ENCODE measurements at regions not wholly inside any gene's neighbourhood (a gene's known extent, or its start where the extent isn't known, plus 50 kb on each side); places are given as distances from the start of the nearest gene placed in this dataset.

DNA sequence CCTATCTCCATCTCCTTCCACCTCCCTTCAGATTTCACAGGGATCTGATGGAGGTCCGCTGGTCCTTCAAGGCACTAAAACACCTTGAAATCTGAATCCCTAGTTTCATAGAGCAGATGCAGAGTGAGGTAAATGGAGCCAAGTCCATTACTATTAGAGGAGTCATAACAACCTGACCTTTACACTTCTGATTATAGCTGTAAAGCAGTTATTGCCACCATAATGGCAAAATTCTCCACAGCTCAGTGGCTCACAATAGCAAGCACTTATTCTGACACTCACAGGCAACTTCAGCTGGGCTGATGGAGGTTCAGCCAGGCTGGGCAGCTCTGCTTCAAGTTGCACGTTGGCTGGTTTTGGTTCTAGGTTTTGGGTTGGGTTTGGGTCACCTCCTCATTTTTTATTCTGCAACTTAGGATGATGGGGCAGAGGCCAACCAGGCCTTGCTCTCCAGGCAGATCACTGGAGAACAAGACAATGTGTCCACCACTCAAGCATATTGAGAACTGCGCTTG is 51.4 kb upstream of the LRAT start:
- H3K27ac ChIP-seq (ENCODE audit: low read length): no peak overlapping the region
- H3K9me3 ChIP-seq (ENCODE audit: control insufficient read depth, insufficient read depth, low read depth, low read length): no peaks in the 10 kb centered on the region
- BruUV-seq (replicated peaks): no TSS peak
- H3K4me1 ChIP-seq (ENCODE audit: control insufficient read depth, insufficient read depth, low read length): no peaks in the 10 kb centered on the region
- ChIA-PET POLR2A (no interaction called here), CTCF (no interaction called here)
- in situ Hi-C loops (cut with HindIII; ENCODE audit: low pct_unique_long_range_greater_than_20kb, low sequenced_read_pairs) (no loop called here), intact Hi-C loops (cut with micrococcal nuclease; ENCODE audit: unreplicated experiment) (no loop called here)
- TF ChIP-seq, protein P1, sequence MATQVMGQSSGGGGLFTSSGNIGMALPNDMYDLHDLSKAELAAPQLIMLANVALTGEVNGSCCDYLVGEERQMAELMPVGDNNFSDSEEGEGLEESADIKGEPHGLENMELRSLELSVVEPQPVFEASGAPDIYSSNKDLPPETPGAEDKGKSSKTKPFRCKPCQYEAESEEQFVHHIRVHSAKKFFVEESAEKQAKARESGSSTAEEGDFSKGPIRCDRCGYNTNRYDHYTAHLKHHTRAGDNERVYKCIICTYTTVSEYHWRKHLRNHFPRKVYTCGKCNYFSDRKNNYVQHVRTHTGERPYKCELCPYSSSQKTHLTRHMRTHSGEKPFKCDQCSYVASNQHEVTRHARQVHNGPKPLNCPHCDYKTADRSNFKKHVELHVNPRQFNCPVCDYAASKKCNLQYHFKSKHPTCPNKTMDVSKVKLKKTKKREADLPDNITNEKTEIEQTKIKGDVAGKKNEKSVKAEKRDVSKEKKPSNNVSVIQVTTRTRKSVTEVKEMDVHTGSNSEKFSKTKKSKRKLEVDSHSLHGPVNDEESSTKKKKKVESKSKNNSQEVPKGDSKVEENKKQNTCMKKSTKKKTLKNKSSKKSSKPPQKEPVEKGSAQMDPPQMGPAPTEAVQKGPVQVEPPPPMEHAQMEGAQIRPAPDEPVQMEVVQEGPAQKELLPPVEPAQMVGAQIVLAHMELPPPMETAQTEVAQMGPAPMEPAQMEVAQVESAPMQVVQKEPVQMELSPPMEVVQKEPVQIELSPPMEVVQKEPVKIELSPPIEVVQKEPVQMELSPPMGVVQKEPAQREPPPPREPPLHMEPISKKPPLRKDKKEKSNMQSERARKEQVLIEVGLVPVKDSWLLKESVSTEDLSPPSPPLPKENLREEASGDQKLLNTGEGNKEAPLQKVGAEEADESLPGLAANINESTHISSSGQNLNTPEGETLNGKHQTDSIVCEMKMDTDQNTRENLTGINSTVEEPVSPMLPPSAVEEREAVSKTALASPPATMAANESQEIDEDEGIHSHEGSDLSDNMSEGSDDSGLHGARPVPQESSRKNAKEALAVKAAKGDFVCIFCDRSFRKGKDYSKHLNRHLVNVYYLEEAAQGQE (IDR thresholded peaks at IDR 0.05; ENCODE audit: insufficient read depth in 1 of 2, low read depth in 2 of 2, low read length in 1 of 2): no peak
- TF ChIP-seq POLR2AphosphoS5 (IDR thresholded peaks at IDR 0.05; ENCODE audit: low read depth, low read length): no peak
- TF ChIP-seq SIN3A (IDR thresholded peaks at IDR 0.05; ENCODE audit: borderline replicate concordance, insufficient read depth, low read depth, low read length): no peak
- no peak for TF ChIP-seq TCF7L2 (IDR thresholded peaks at IDR 0.05; ENCODE audit: low read depth, low read length)
- TF ChIP-seq, protein P2, sequence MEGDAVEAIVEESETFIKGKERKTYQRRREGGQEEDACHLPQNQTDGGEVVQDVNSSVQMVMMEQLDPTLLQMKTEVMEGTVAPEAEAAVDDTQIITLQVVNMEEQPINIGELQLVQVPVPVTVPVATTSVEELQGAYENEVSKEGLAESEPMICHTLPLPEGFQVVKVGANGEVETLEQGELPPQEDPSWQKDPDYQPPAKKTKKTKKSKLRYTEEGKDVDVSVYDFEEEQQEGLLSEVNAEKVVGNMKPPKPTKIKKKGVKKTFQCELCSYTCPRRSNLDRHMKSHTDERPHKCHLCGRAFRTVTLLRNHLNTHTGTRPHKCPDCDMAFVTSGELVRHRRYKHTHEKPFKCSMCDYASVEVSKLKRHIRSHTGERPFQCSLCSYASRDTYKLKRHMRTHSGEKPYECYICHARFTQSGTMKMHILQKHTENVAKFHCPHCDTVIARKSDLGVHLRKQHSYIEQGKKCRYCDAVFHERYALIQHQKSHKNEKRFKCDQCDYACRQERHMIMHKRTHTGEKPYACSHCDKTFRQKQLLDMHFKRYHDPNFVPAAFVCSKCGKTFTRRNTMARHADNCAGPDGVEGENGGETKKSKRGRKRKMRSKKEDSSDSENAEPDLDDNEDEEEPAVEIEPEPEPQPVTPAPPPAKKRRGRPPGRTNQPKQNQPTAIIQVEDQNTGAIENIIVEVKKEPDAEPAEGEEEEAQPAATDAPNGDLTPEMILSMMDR (IDR thresholded peaks at IDR 0.05): no peak
- H3K36me3 ChIP-seq (ENCODE audit: control insufficient read depth, insufficient read depth, low read length): no peaks in the 10 kb centered on the region
- ATAC-seq: no peak
- H3K4me3 ChIP-seq (ENCODE audit: low read depth in 2 of 2, low read length in 2 of 2): no peak overlapping the region
- H3K27me3 ChIP-seq (ENCODE audit: control insufficient read depth, insufficient read depth, low read length): no peaks in the 10 kb centered on the region
- DNase-seq (ENCODE audit: low read depth, low spot score): no peak
